ENCODE measurements at regions not wholly inside any gene's neighbourhood (a gene's known extent, or its start where the extent isn't known, plus 50 kb on each side); places are given as distances from the start of the nearest gene placed in this dataset.
"Not testable (repeated sequence)": the region's sequence is repeated elsewhere in the genome, so short reads cannot be mapped to it uniquely, and the experiment has no call there.

DNA sequence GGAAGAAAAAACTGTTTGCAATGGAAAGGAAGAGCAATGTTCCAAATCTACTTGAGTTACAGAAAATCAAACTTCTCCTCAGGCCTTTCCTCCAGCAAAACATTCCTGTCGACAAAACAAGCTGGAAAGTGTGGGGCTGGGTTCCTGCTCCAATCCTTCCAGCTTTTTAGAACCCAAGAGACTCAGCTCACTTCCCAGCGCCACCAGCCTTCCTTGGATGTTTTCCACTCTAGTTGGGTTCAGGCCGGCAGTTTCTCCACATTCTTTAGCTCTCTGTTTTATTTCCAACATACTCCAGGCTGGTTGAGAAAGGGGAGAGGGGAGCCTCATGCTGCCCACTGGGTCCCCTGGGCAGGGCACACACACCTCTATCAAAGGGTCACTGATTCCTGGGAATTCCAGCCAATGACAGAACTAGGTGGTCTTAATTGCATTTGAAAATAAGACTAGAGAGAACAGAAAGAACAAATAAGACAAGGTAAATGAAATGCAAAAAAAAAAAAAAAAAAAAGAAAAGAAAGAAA, 287.5 kb upstream of the FRG1 start:
- DNase-seq = not testable (repeated sequence)

DNA sequence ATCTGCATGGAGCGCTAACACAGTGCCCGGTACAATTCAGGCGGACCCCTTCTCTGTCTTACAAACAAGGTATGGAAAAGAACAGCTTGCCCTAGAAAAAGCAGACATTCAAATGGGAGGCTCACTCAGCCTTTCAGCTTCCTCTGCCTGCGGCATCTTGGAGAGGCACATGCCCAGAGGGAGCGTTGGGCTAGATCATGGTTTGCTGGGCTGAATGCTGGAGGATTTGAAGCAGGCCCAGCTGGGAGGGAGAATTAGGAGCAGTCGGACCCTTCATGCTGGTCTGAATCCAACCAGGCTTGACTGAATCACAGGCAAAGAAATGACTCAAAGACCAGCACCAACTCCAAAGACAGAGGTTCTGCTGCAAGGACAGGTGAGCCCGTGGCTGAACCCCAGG, 286.7 kb upstream of the FRG1 start:
- DNase-seq = not testable (repeated sequence)

DNA sequence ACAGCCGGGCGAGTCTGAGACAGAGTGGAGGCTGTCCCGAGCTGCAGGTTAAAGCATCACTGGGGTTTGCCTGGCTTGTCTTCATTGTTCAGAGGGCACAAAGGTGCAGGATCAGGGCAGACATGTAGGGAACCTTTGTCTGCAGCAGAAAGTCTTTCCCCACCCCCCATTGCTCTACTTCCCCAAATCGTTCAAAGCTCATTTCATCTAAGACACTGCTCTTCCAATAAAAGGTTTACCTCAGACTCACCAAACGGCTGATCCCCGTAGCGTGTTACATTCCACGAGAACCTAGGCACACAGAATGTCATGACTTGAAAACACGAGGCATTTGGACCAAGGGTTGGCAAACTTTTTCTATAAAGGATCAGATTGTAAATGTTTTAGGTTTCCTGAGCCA, 286.3 kb upstream of the FRG1 start:
- DNase-seq = not testable (repeated sequence)

DNA sequence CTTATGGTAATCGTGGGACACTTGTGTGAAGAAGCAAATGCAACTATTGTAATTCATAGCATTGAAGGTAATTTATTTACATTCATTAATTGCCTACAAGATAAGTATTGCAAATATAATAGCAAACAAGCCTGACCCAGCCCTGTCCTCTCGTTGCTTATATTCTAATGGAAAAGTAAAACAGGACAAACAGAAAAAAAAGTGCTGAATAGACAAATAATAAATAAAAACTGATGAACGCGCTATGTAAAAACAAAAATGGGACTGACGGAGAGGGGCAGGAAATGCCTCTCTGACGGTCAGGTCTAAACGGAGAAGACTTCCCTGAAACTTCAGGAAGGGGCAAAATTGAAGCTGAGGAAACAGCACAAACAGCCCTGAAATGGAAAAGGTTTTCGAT, 284.9 kb upstream of the FRG1 start:
- DNase-seq = not testable (repeated sequence)

DNA sequence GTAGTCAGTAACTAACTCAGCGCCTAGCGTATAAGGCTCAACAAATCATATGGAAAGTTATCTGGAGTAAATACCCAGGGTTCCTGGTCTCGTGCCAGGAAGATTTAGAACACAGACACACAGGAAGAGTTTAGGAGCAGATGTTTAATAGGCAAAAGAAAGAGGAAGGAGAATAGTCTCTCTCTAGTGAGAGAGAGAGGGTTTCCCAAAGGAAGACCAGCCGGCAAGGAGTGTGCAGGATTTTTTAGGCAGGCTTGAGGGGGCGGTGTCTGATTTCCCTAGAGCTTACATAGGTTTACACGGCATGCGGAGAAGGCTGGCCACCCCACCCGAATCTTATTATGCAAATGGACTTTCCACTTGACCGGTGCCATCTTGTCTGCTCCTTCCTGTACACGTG, 284.0 kb upstream of the FRG1 start:
- DNase-seq = no peak

DNA sequence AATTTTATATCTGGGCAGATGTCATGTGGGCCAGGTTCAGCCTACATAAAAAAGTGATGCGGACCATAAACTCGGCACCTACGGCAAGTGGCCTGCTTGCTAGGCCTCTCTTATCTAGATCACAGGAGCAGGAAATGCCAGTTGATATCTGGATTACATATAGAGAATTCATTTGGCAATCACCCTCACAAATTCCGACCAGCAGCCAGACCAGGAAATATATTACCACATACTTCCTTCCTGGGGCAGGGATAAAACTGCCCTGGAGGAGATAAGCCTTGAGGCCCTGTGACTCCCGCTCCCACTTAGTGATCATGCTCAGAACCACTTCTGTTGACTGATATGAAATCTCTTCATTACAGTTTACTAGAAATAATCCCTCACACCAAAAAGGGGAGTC, 282.4 kb upstream of the FRG1 start:
- not testable (repeated sequence) for DNase-seq

DNA sequence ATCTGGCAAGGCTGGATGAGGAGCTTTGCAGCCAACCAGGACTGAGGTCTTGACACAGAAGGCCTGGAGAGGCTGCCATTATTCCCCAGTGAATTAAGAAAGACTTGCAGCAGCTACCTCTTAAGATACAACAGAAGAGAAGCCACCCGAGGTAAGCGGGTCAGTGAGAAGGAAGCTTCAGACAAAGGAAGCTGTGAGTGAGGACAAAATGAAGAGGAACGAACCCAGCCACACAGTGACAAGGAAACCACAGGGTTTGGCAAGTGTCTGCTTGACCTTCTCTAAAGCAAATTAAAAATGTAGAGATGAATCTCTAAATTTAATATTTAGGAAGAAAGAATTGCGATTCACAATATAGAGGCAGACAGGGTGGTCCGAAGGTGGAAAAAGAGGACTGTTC, 281.8 kb upstream of the FRG1 start:
- DNase-seq = not testable (repeated sequence)

DNA sequence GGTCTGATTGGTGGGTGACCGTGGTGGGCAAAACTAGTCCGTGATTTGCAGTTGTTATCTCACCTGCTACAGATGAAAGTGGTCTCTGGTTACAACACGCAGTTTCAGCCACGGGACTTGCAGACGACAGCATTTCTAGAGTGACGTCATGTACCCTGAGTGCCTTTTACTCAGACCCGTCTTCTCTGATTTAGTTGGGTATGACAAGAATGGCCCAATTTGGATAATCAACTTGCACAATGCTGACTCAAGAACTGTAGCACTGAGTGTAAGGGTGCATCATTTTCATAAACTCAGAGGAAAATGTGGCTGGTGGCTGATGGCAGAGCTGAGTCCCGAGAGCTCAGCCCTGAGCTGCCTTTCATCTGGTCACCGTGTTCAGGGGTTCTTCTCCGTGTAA, 281.4 kb upstream of the FRG1 start:
- DNase-seq = no peak

DNA sequence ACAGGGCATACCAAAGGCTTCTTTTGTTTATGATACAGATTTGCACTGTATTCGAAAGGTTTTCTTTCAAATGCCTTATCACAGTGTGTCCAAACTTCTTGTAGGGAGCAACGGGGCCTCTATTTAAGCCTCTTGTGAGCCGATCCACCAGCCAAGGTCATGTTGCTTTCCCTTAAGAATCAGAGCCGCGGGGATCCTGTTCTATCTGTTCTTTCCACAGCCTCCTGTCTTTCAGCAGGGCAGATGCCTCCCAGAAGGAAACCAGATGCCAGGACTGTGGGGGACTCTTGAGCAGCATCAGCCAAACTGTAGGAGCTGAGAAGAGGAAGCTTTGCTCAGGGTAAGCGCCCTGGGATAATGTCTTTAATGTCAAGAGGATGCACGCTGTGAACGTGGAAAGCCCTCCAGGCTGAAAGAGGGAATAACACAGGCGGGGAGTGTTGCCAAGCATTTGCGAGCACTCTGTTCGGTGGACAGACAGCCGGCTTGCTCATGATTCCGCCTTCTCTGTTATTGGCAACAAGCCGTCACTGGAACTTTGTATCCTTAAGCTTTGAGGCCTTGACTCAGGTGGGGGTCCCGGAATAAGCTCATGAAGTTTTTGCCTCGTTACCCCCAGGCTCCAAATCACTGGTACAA, 279.8 kb upstream of the FRG1 start:
- no peak for DNase-seq

DNA sequence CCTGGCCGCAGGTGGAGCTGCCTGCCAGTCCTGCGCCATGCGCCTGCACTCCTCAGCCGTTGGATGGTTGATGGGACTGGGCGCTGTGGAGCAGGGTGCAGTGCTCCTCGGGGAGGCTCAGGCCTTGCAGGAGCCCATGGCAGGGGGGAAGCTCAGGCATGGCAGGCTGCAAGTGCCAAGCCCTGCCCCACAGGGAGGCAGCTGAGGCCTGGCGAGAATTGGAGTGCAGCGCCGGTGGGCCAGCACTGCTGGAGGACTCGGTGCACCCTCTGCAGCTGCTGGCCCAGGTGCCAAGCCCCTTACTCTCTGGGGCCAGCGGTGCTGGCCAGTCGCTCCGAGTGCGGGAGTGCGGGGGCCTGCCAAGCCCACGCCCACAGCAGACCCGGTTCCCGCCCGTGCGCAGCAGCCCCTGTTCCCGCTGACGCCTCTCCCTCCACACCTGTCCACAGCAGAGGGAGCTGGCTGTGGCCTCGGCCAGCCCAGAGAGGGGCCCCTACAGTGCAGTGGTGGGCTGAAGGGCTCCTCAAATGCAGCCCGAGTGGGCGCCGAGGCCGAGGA, 275.9 kb upstream of the FRG1 start:
- no peak for DNase-seq

DNA sequence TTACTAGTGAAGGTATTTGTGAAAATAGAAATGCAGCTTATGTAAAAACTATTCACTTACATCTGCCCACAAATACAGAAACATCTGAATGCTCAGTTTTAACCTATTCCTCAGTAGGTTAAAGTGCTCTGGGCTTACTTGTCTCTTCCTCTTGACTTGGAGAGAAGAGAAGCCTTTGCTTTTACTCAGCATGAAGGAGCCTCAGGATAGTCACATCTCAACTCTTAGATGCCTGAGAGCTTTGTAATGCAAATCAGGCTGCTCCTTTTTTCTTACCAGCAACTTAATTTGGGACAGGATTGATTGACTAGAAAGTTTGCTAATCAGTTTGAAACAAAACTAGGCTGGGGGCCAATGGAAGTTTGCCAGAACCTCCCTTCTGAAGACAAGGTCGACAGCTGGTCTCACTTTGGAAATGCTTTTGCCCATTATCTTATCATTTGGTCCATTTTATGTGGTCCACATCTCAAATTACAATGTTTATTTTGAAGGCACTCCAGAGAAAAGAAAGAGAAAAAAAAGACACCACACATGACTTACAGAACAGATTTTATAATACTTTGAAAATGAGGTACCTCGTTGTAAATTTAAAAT, 274.9 kb upstream of the FRG1 start:
- not testable (repeated sequence) for DNase-seq

DNA sequence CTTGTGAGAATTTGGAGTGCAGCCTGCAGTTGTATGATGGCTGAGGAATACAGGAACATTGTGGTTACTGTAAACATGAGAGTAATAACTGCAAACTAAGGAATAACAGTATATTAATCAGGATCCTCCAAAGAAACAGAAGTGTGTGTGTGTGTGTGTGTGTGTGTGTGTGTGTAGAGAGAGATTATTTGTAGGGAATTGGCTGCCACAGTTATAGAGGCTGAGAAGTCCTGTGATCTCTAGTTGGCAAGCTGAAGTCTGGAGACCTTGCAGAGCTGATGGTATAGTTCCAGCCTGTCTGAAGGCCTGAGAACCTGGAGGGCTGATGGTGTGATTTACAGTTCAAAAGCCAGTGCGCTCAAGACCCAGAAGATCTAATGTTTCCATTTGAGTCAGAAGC, 273.3 kb upstream of the FRG1 start:
- DNase-seq = not testable (repeated sequence)

DNA sequence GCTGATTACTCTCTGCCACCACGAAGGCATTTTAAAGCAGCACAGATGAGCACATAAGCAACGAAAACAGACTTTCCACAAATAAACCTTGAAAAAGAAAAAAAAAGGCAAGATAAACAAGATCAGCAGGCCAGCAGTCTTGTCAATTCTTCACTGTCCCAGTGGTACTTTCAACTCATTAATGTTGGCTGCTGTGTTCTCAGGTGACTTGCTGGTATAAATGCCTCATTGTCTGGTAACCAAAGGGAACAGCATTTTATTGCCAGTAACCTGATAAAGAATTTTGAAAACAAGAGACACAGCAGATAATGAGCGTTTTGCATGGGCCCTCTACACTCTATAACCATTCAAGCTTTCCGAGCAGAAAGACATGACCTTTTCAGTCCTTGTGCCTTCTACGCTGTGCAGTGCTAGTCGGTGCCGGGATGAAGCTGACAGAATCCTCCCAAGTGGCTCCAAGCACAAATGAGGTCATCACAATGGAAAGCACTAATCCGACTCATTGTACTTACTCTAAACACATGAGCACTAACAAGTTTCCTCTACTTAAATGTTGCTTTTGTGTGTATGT, 242.9 kb upstream of the FRG1 start:
- DNase-seq = not testable (repeated sequence)

DNA sequence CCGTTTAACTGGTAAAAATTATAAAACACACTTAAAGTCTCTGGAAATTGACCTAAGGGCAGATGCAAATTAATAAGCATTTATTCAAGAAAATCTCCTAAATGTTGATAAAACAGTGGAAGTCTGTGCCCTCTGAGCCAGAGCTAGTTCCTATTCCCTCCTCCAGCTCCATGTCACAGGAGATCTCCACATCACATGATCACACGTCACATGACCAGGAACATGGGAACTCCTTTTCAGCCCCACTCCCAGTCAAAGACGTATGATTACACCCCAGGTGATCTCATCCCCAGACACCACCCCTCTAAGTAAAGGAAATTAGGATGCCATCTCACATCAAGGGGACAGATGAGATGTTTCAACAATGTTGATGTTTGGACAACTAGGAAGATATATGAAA, 237.7 kb upstream of the FRG1 start:
- DNase-seq = not testable (repeated sequence)

DNA sequence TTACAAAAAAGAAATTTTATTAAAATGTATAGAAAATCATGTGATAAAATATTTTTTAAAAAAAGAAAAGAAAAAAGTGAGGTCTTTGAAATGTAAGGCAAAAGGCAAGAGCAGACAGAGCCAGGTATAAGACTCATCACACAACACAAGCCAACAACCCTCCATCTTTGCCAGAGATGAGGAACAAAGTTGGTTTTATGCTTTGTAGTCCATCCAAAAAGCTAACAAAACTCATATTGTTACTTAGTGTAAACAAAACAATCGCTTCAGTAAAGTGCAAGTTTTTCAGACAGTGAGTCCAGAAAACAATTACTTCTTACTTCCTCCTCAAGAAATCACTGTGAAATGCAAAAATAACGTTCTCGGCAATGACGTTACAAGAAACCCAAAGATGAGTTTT, 233.9 kb upstream of the FRG1 start:
- DNase-seq = not testable (repeated sequence)

DNA sequence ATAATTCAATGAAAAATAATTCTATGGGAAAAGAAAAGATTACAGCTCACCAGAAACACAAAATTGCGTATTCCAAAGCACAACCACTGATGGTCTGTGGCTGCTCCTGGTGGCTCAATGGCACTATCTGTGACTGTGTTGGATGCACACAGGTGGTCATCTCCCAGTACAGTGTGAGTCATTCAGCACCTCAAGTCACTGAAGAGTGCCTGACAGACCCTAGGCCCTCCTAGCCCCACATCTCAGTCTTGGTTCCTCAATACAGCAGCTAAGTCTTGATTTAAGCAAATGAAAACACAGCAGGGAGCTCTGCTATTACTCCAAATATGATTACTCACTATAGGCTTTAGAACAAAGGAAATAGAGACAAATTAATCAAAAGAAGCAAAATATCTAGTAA, 233.4 kb upstream of the FRG1 start:
- DNase-seq = not testable (repeated sequence)

DNA sequence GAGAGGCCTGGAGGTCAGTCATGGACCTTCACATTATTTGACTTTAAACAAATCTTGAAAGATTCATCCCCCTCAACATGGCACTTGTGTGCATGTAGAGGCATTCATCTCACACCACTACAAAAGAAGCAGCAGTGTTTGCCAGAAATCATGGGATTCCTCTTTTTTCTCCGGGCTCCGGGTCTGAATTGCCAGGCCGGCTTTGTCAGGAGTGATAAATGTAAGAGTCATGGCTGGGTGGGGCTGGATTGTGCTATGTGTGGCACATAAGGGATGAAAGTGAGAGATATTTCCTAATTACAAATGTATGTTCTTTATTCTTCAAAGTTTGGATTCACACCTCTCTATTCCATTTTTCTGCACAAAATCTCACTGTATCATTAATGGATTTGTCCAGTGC, 228.7 kb upstream of the FRG1 start:
- DNase-seq = not testable (repeated sequence)

DNA sequence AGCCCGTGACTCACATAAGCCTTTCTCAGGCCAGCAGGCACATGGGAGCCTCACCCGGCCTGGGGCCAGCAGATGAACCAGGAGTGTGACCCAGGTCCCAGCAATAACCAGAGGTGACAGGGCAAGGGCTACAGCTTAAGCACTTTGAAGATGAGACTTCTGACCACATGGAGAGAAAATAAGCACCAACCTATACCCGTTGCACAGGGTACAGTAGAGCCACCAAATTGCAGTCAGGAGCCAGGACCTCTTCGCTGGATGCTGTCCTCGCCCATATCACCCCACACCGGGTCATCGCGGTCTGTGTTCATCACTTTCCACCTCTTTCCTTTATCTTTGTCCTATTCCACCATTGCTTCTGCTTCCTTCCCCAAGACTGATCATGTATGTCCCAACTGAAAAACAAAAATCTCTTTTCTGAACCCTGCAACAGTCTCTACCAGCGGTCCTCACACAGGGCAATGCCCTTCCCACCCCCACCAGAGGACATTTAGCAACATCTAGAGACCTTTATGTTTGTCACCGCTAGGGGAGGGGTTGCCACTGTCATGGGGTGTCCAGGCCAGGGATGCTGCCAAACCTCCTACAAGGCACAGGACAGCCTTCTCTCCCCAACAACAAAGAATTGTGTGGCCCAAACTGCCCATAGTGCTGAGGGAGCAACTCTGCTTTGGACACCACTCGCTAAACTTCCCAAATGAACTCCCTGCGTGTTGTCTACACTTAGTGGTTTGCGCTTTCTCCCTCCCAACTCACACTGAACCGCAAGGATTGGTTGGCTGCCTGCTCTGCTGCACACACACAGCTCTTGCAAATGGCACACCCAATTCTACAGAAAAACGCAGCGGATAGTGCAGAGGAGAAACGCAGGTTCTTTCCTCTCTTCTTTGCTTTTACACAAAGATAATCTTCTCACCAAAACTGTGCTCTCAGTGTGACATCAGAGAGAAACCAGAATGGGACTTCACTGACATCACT, 219.4 kb upstream of the FRG1 start:
- not testable (repeated sequence) for DNase-seq

DNA sequence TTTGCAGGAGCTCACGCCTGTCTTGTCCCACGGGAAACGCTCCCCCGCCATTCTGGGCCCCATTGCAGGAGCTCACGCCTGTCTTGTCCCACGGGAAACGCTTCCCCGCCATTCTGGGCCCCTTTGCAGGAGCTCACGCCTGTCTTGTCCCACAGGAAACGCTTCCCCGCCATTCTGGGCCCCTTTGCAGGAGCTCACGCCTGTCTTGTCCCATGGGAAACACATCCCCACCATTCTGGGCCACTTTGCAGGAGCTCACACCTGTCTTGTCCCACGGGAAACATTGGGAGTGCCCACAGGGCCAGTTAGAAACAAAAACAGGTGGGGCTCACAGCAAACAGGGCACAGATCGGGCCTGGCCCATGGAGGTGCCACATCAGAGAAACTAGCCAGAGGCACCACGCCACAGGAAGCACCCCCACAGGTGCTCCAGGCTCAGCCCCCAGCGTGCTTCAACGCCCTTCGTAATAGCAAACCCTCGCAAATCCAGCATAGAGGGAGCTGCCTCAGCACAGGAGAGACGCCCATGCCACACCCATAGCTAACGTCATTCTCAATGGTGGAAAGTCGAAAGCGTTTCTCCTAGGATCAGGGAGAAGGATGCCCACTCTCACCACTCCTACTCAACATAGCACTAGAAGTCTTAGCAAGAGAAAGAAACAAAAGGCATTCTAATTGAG, 218.2 kb upstream of the FRG1 start:
- peak in 1 of 2 donors; percentile 45 for DNase-seq

DNA sequence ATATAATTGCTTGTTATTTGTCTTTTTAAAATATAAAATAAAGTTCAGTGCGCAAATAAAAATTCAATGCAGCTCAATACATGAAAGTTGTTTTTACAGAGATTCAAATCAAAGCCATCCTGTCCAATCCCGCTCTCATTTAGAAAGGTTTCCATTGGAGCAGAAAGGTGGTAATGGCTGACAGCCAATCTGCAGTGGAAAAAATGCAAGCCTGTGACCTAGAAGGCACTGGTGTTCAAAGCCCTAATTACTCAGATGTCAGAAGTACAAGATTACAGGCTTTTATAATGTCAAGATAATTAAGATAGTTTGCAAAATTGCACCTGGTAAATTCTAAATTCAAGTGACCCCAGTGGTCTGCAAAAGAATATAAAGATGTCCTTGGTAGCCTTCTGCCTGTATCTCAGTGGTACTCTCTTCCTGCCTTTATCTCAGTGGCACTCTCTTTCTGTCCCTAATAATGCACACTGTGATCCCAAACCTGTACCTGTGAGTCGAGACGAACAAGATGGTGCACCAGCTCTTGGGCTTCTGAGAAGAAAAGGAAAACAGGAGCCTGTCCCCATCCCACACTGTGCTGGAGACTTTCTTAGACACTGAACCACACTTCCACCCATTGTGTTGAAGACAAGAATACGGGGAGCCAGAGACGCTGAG, 212.6 kb upstream of the FRG1 start:
- DNase-seq = not testable (repeated sequence)

DNA sequence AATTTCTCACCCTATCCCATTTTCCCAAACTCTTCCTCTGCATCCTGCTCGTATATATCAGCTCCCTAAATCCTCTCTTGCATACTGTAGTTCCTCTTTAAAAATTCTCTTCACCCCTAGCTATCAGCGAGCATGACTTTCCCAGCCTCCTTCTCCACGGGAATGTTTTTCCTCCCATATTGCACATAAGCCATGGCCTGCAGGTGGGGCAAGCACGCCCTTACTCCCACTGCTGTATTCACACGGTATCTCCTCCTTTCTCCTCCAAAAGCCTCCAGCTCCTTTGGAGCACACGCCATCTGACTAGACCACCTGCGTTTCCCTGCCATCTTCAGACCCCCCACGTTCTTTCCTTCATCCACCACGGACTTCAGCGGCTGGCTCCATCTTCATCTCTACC, 208.7 kb upstream of the FRG1 start:
- not testable (repeated sequence) for DNase-seq

DNA sequence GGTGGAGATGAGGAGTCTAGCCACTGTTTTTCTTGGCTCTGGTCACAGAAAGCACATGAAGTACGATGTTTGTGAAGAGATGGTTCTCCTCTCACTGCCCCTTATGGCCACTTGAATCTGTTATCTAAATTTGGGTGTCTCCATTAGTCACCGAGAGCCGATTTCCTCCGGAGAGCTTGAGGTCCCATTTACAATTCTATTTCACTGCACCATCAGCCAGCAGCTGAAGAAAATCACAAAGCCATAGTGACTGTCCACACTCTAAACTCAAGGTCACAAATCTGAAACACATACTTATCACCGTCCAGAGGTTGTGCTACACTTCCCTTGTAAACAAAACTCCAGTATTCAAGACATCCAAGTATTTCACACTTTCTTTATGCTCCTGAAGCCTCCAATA, 207.2 kb upstream of the FRG1 start:
- not testable (repeated sequence) for DNase-seq

All from hippocampal formation (tissue), 2 donors.